CD4-positive, alpha-beta T cell (primary cell): ENCODE measurements at regions not wholly inside any gene's neighbourhood (a gene's known extent, or its start where the extent isn't known, plus 50 kb on each side); places are given as distances from the start of the nearest gene placed in this dataset.
"Not testable (repeated sequence)": the region's sequence is repeated elsewhere in the genome, so short reads cannot be mapped to it uniquely, and the experiment has no call there.

Experiments used
- ATAC-seq: fragments of 200-7000 bp; cut with Tn5 transposase; one replicate; pipeline ENCODE4 v1.10.0; 2022; ENCODE audit warnings: mild to moderate bottlenecking; ENCODE audit not compliant: poor library complexity
- CTCF ChIA-PET: fragments of 350-600 bp; sonication (Branson Sonifier 250); formaldehyde crosslinking; loops from one replicate; lab custom pipeline; 2021; ENCODE audit warnings: antibody characterized with exemption, inconsistent platforms; lab: Charles Lee
- POLR2A ChIA-PET: fragments of 350-600 bp; sonication (Branson Sonifier 250); formaldehyde crosslinking; loops from one replicate; lab custom pipeline; 2021; ENCODE audit warnings: antibody characterized with exemption, inconsistent platforms; lab: Charles Lee
- DNase-seq, 14 experiments: peaks; one replicate each; pipeline ENCODE4 v3.0.0-alpha.2; 2013 to 2020; ENCODE audit warnings: mixed read lengths in 2 of 14
- H3K27ac ChIP-seq, 2 donors: one replicate each; pipeline versions ENCODE4 v1.5.1 to v1.7.0; 2013; ENCODE audit warnings: low read length in 2 of 2, low read depth in 1 of 2, mild to moderate bottlenecking in 1 of 2
- H3K27me3 ChIP-seq, 2 experiments: 1 replicate in 1 of 2; 2 replicates in 1 of 2; pipeline versions ENCODE4 v1.6.1 to v1.7.0; 2013; ENCODE audit warnings: low read length in 2 of 2, control low read depth in 1 of 2, mild to moderate bottlenecking in 1 of 2, moderate library complexity in 1 of 2; ENCODE audit not compliant: insufficient read depth in 2 of 2, control insufficient read depth in 1 of 2
- H3K36me3 ChIP-seq: one replicate; pipeline ENCODE4 v1.6.1; 2013; ENCODE audit warnings: low read length, control low read depth; ENCODE audit not compliant: insufficient read depth
- H3K4me1 ChIP-seq: one replicate; pipeline ENCODE4 v1.6.1; 2013; ENCODE audit warnings: low read length, control low read depth; ENCODE audit not compliant: insufficient read depth
- H3K4me3 ChIP-seq: one replicate; pipeline ENCODE4 v1.5.1; 2013; ENCODE audit warnings: mild to moderate bottlenecking, low read length, moderate library complexity
- H3K9me3 ChIP-seq, 2 experiments: 1 replicate in 1 of 2; 2 replicates in 1 of 2; pipeline versions ENCODE4 v1.6.1 to v1.7.0; 2013; ENCODE audit warnings: low read length in 2 of 2, mild to moderate bottlenecking in 2 of 2, control low read depth in 1 of 2, moderate library complexity in 1 of 2; ENCODE audit not compliant: control insufficient read depth in 1 of 2, insufficient read depth in 1 of 2
- H3K27ac Mint-ChIP-seq: one replicate; pipeline ENCODE4 v1.8.0; 2020; ENCODE audit warnings: mixed read lengths
- H3K27me3 Mint-ChIP-seq: one replicate; pipeline ENCODE4 v1.8.0; 2021; ENCODE audit warnings: mixed read lengths
- H3K36me3 Mint-ChIP-seq: one replicate; pipeline ENCODE4 v1.8.0; 2021; ENCODE audit warnings: low read depth, mixed read lengths
- H3K4me1 Mint-ChIP-seq: one replicate; pipeline ENCODE4 v1.8.0; 2021; ENCODE audit warnings: low read depth, mixed read lengths
- H3K4me3 Mint-ChIP-seq: one replicate; pipeline ENCODE4 v1.8.0; 2020; ENCODE audit warnings: mild to moderate bottlenecking, mixed read lengths
- H3K9me3 Mint-ChIP-seq: one replicate; pipeline ENCODE4 v1.8.0; 2020; ENCODE audit warnings: mixed read lengths
- intact Hi-C, 2 experiments: fragments of 100-400 bp; cut with DNase I in 1 of 2; cut with micrococcal nuclease in 1 of 2; formaldehyde crosslinking; loops; one replicate each; pipeline versions ENCODE4 v1.15.1 to v1.9.0; 2023 to 2025; cut with DNase I, micrococcal nuclease
- TF ChIP-seq, protein P1 (sequence below): fragments of 200-600 bp; IDR thresholded peaks from one replicate; pipeline ENCODE4 v1.8.0; 2022; ENCODE audit warnings: antibody characterized with exemption, mild to moderate bottlenecking

DNA sequence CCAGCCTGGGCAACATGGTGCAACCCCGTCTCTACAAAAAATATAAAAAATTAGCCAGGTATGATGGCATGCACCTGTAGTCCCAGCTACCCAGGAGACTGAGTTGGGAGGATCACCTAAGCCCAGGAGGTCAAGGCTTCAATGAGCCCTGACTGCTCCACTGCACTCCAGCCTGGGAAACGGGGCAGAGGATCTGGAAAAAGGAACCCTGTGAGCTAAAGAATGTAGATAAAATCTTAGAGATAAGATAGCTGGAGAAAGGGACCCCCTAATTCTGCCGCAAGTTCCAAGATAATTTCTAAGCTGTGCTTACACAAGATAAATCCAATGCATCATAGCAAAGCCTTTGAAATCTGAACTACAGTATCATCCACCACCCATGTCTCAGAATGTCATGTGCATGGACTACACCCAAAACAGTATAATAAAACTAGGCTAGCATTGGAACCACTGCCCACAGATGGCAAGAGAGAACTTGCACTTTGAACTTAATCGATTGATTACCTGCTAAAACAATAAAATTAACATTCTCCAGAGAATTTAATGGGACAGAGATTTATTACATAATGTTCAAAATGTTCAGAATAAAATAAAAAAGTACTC lies 99.9 kb downstream of the TRIM42 start:
- Mint-ChIP-seq H3K4me3 (no peak overlapping the region), H3K9me3 (no peaks in the 10 kb centered on the region), H3K27ac (no peak overlapping the region), H3K36me3 (no peaks in the 10 kb centered on the region), H3K27me3 (no peaks in the 10 kb centered on the region), H3K4me1 (no peaks in the 10 kb centered on the region)
- Histone ChIP-seq H3K9me3 (peaks cover 0 to 6% of the 10 kb centered on the region in 2 experiments), H3K36me3 (no peaks in the 10 kb centered on the region), H3K27me3 (no peaks in the 10 kb centered on the region), H3K27ac (no peak overlapping the region), H3K4me1 (no peaks in the 10 kb centered on the region), H3K4me3 (no peak overlapping the region)
- TF ChIP-seq, protein P1, sequence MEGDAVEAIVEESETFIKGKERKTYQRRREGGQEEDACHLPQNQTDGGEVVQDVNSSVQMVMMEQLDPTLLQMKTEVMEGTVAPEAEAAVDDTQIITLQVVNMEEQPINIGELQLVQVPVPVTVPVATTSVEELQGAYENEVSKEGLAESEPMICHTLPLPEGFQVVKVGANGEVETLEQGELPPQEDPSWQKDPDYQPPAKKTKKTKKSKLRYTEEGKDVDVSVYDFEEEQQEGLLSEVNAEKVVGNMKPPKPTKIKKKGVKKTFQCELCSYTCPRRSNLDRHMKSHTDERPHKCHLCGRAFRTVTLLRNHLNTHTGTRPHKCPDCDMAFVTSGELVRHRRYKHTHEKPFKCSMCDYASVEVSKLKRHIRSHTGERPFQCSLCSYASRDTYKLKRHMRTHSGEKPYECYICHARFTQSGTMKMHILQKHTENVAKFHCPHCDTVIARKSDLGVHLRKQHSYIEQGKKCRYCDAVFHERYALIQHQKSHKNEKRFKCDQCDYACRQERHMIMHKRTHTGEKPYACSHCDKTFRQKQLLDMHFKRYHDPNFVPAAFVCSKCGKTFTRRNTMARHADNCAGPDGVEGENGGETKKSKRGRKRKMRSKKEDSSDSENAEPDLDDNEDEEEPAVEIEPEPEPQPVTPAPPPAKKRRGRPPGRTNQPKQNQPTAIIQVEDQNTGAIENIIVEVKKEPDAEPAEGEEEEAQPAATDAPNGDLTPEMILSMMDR, result no peak
- ATAC-seq (no peak), DNase-seq (no peak)
- intact Hi-C loops, result loop anchor here in 1 of 2 experiments (10.0 kb wide), 1 partner anchor 63 kb away; no protein-coding TSS in a partner anchor
- POLR2A ChIA-PET, result no interaction called here
- CTCF ChIA-PET, result no interaction called here

DNA sequence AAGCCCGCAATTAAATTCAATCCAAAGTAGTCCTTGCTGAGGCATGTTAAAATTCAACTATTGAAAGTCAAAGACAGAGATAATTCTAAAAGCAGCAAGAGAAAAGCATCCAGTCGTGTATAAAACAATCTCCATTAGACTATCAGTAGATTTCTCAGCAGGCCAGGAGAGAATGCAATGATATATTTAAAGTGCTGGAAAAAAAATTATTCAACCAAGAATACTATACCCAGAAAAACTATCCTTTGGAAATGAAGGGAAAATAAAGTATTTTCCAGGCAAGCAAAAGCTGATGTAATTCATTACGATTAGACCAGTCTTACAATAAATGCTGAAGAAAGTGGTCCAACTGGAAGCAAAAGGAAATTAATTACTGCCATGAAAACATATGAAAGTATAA lies 113.5 kb downstream of the TRIM42 start:
- Histone ChIP-seq H3K4me3 (no peak overlapping the region), H3K4me1 (no peaks in the 10 kb centered on the region), H3K36me3 (no peaks in the 10 kb centered on the region), H3K27me3 (no peaks in the 10 kb centered on the region), H3K9me3 (peaks cover 6 to 10% of the 10 kb centered on the region in 2 experiments), H3K27ac (no peak overlapping the region)
- ChIA-PET POLR2A (no interaction called here), CTCF (no interaction called here)
- no peaks in the 10 kb centered on the region for H3K36me3 Mint-ChIP-seq
- peaks cover 14% of the 10 kb centered on the region for H3K9me3 Mint-ChIP-seq
- H3K27me3 Mint-ChIP-seq, result no peaks in the 10 kb centered on the region
- intact Hi-C loops, result no loop called here
- no peak for DNase-seq
- no peaks in the 10 kb centered on the region for H3K4me1 Mint-ChIP-seq
- H3K4me3 Mint-ChIP-seq, result no peak overlapping the region
- TF ChIP-seq, protein P1, result no peak
- ATAC-seq, result no peak
- H3K27ac Mint-ChIP-seq, result no peak overlapping the region

DNA sequence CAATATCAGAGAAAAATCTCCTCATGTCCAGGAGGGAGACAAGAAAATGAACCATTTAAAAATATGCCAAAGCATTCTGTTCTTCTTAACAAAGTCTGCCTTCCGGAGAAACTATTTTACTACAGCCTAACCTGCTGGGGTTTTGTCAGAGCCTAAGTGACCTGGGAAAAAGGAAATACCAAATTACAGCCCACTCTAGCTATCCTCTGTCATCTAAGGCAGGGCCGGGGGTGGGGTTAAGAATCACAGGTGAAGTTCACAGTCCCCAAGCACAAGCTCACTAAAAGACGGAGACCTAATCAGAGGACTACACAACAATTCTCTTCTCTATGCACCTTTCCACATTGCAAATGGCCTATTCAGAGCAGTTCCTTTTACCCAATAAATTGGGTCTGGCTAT lies 116.6 kb downstream of the TRIM42 start:
- Histone ChIP-seq H3K9me3 (peaks cover 0 to 10% of the 10 kb centered on the region in 2 experiments), H3K27me3 (no peaks in the 10 kb centered on the region), H3K4me3 (no peak overlapping the region), H3K4me1 (no peaks in the 10 kb centered on the region), H3K27ac (no peak overlapping the region), H3K36me3 (no peaks in the 10 kb centered on the region)
- H3K4me1 Mint-ChIP-seq, result no peaks in the 10 kb centered on the region
- intact Hi-C loops, result no loop called here
- ChIA-PET CTCF (no interaction called here), POLR2A (no interaction called here)
- H3K27me3 Mint-ChIP-seq, result no peaks in the 10 kb centered on the region
- H3K4me3 Mint-ChIP-seq, result no peak overlapping the region
- ATAC-seq, result no peak
- peaks cover 18% of the 10 kb centered on the region for H3K9me3 Mint-ChIP-seq
- H3K27ac Mint-ChIP-seq, result no peak overlapping the region
- DNase-seq, result no peak
- TF ChIP-seq, protein P1, result no peak
- H3K36me3 Mint-ChIP-seq, result no peaks in the 10 kb centered on the region

DNA sequence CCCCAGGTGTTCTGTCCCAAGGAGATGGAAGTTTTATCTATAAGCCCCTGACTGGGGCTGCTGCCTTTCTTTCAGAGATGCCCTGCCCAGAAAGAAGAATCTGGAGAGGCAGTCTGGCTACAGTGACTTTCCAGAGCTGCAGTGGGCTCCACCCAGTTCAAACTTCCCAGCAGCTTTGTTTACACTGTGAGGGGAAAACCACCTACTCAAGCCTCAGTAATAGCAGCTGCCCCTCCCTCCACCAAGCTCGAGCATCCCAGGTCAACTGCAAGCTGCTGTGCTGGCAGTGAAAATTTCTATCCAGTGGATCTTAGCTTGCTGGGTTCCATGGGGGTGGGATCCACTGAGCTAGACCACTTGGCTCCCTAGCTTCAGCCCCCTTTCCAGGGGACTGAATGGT lies 125.0 kb downstream of the TRIM42 start:
- H3K4me3 Mint-ChIP-seq, CTCF ChIA-PET, H3K4me1 ChIP-seq, H3K4me1 Mint-ChIP-seq, H3K27ac ChIP-seq, POLR2A ChIA-PET, H3K36me3 ChIP-seq, ATAC-seq, DNase-seq, H3K27ac Mint-ChIP-seq, H3K27me3 Mint-ChIP-seq, intact Hi-C loops, H3K27me3 ChIP-seq, H3K4me3 ChIP-seq, H3K36me3 Mint-ChIP-seq: not testable (repeated sequence)
- peaks cover 24% of the 10 kb centered on the region for H3K9me3 Mint-ChIP-seq
- H3K9me3 ChIP-seq, result peaks cover 0 to 11% of the 10 kb centered on the region in 2 experiments
